ENCODE measurements at regions not wholly inside any gene's neighbourhood (a gene's known extent, or its start where the extent isn't known, plus 50 kb on each side); places are given as distances from the start of the nearest gene placed in this dataset.

- TF ChIP-seq FOS (IDR thresholded peaks at IDR 0.05; ENCODE audit: borderline replicate concordance, extremely low read depth, insufficient read length) (no peak), MXI1 (IDR thresholded peaks at IDR 0.05; ENCODE audit: low read depth, low read length) (peak; percentile 65), JUNB (IDR thresholded peaks at IDR 0.05) (peak; percentile 36), EP300 (IDR thresholded peaks at IDR 0.05; ENCODE audit: borderline replicate concordance in 1 of 2, control insufficient read depth in 1 of 2, low read depth in 2 of 2, low read length in 2 of 2) (peak in 1 of 2 experiments; percentile 68; a peak in 2 of 4 replicates)
These were observed 103.2 kb upstream of the BEND6 start (continued) for GRCh38 chr6:56851541-56852259.

DNA sequence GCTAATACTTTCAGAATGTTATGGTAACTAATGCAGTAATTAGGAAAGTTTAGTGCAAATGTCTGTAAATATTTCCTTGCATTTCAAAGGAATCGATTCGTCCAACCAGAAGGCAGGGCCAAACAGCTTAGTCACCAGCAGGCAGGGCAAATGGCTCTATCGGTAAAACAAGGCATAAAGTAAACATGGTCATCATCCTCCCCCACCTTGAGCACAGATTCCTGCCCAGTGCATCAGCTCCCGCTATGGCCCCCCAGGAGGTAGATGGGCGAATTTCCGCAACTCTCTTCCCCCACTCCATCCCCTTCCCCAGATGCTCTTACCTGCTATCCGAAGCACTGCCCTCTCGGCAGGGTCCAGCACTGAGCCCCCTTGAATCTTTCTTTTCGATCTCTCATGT is 103.8 kb upstream of the BEND6 start:
- H3K9me3 ChIP-seq (replicated peaks; ENCODE audit: control insufficient read depth, insufficient read depth, low read length), result no peaks in the 10 kb centered on the region
- SMC1A ChIA-PET (ENCODE audit: uncharacterized antibody, unreplicated experiment), result interaction anchor here (0.6 to 12.9 kb wide), 58 partner anchors 10 to 489 kb away, joined by 3 to 358 read pairs (median 5); partner anchors contain the start of gene DST
- no peaks in the 10 kb centered on the region for H3K27me3 ChIP-seq (replicated peaks in 1 of 2; ENCODE audit: control insufficient read depth in 2 of 2, insufficient read depth in 2 of 2, low read length in 1 of 2)
- in situ Hi-C loops (cut with MboI), result no loop called here
- H3K4me3 ChIP-seq, result peak overlapping the region; percentile 100
- no peaks in the 10 kb centered on the region for H4K20me1 ChIP-seq (ENCODE audit: control insufficient read depth, insufficient read depth)
- WGBS (ENCODE audit: insufficient coverage, insufficient replicate concordance, low lambda C conversion rate, missing lambda C conversion rate), result 49% methylated on average over 8 of the region's 9 CpGs
- peak overlapping the region; percentile 62 for H3K4me2 ChIP-seq (ENCODE audit: control insufficient read depth, insufficient read depth)
- RAD21 ChIA-PET (ENCODE audit: unreplicated experiment), result interaction anchor here (0.7 to 17.3 kb wide), 51 partner anchors 10 to 492 kb away, joined by 3 to 450 read pairs (median 6); partner anchors contain the start of genes DST and PRIM2
- CTCF ChIA-PET, result interaction anchor here (0.6 to 18.7 kb wide), 64 partner anchors 10 to 330 kb away, joined by 3 to 494 read pairs (median 5); partner anchors contain the start of gene DST
- FAIRE-seq, result no peak
- no peak for TF ChIP-seq POLR2AphosphoS2 (IDR thresholded peaks at IDR 0.05; ENCODE audit: low read depth, low read length)
- TF ChIP-seq RFX5 (IDR thresholded peaks at IDR 0.05; ENCODE audit: low read depth, low read length), result peak; percentile 64; the same call in 1 of the 2 replicates
- TF ChIP-seq NFYB (IDR thresholded peaks at IDR 0.05; ENCODE audit: insufficient read depth, low read depth, low read length), result peak; percentile 56
- TF ChIP-seq ZNF384 (IDR thresholded peaks at IDR 0.05; ENCODE audit: borderline replicate concordance, low read depth, low read length), result no peak
- H3K27ac ChIP-seq (ENCODE audit: control insufficient read depth, insufficient read depth), result peak overlapping the region; percentile 61
- H3K9ac ChIP-seq (ENCODE audit: control insufficient read depth, insufficient read depth, low read length), result peak overlapping the region; percentile 61
- POLR2A ChIA-PET, result interaction anchor here (0.6 to 3.7 kb wide), 14 partner anchors 10 to 825 kb away, joined by 3 to 21 read pairs (median 3); no protein-coding TSS in a partner anchor
- peaks cover 32% of the 10 kb centered on the region for H3K4me1 ChIP-seq (ENCODE audit: control insufficient read depth, insufficient read depth, low read length)
- H3K36me3 ChIP-seq (ENCODE audit: control insufficient read depth in 2 of 2, insufficient read depth in 2 of 2, low read length in 1 of 2), result no peaks in the 10 kb centered on the region
- intact Hi-C loops (cut with micrococcal nuclease; ENCODE audit: unreplicated experiment), result loop anchor here (1.0 to 5.0 kb wide), 5 partner anchors 84 to 492 kb away; no protein-coding TSS in a partner anchor
- no peak for DNase-seq (ENCODE audit: low read depth, low spot score)
- no TSS peak for BruUV-seq (replicated peaks)
- H3K79me2 ChIP-seq (ENCODE audit: control insufficient read depth, insufficient read depth, low read length), result peaks cover 50% of the 10 kb centered on the region
- H2AFZ ChIP-seq (ENCODE audit: control insufficient read depth, low read depth, low read length), result peak overlapping the region; percentile 31
- peak; percentile 48 for ATAC-seq
